Pancreas (tissue), 10 donors: ENCODE measurements at regions not wholly inside any gene's neighbourhood (a gene's known extent, or its start where the extent isn't known, plus 50 kb on each side); places are given as distances from the start of the nearest gene placed in this dataset.

ENCODE experiments used
- ATAC-seq, 4 donors: fragments of 200-7000 bp; cut with Tn5 transposase; one replicate each; pipeline versions ENCODE4 v1.8.0 to v1.9.1; 2020; ENCODE audit warnings: mild to moderate bottlenecking in 4 of 4, moderate library complexity in 4 of 4
- DNase-seq, 6 donors: peaks; one replicate each; pipeline ENCODE4 v3.0.0-alpha.2; 2020
- FAIRE-seq: peaks from 2 replicates; lab custom pipeline; 2012; peaks lifted over from hg19 to GRCh38; lab: Jason Lieb, UNC
- H3K27ac ChIP-seq, 4 donors: fragments of 200-600 bp; sonication (generic); 1 replicate in 3 of 4; 2 replicates in 1 of 4; pipeline versions ENCODE4 v1.5.0 to v1.8.0; 2020
- H3K27me3 ChIP-seq, 4 donors: fragments of 200-600 bp; one replicate each; pipeline ENCODE4 v1.8.0; 2021
- H3K36me3 ChIP-seq, 3 donors: fragments of 200-600 bp; sonication (generic) in 1 of 3; one replicate each; pipeline versions ENCODE4 v1.5.0 to v1.8.0; 2020 to 2021
- H3K4me1 ChIP-seq, 3 donors: fragments of 200-600 bp; one replicate each; pipeline ENCODE4 v1.8.0; 2021
- H3K4me3 ChIP-seq, 4 donors: fragments of 200-600 bp; sonication (generic) in 2 of 4; one replicate each; pipeline versions ENCODE4 v1.5.0 to v1.8.0; 2020 to 2021
- H3K9me3 ChIP-seq, 4 donors: fragments of 200-600 bp; one replicate each; pipeline ENCODE4 v1.8.0; 2021
- CTCF ChIP-seq, 4 donors: fragments of 200-600 bp; sonication (generic) in 3 of 4; IDR thresholded peaks; one replicate each; pipeline versions ENCODE4 v1.5.0 to v1.8.0; 2021; ENCODE audit warnings: antibody characterized with exemption in 4 of 4
- WGBS, 2 donors: extraction: QIAGEN DNeasy Blood & Tissue Kit; methylation state at CpG; one replicate each; pipeline ENCODE4 v1.1.7; 2013; 5-methylcytosine and 5-hydroxymethylcytosine counted together
- intact Hi-C, 3 donors: fragments of 100-400 bp; cut with DNase I; formaldehyde crosslinking; loops; one replicate each; pipeline versions ENCODE4 v1.11.1 to v1.14.2; 2022
- donor health status: healthy with polysubstance abuse.
- donor health status: DM: no; HTN: no; CAD: no; lungs with moderate emphysema.
- donor health status: DM: no; HTN: no; CAD: no.
- donor health status: control.
- donor health status: control.
- donor health status: Bipolar disorder and iron deficiency.
- donor health status: DM: yes; HTN: yes; CAD: no.
- donor health status: DM: no; HTN: no; CAD: no.
- donor health status: DM: no; HTN: no; CAD: no.
- donor health status: DM: yes; HTN: yes; CAD: no.

GRCh38 chr14:53896726-53897125 is 59.9 kb downstream of the BMP4 start:
- WGBS, 2 donors = 35 to 76% methylated on average over 1 of the region's 1 CpG
- DNase-seq (no peak), ATAC-seq (no peak), FAIRE-seq (no peak)
- Histone ChIP-seq H3K4me3 (no peak overlapping the region), H3K27ac (no peak overlapping the region), H3K27me3 (no peaks in the 10 kb centered on the region), H3K36me3 (no peaks in the 10 kb centered on the region), H3K9me3 (no peaks in the 10 kb centered on the region), H3K4me1 (no peaks in the 10 kb centered on the region)
- intact Hi-C loops = no loop called here
- TF ChIP-seq CTCF (IDR thresholded peaks at IDR 0.05) = no peak

- FAIRE-seq = no peak
- no peak for ATAC-seq
- Histone ChIP-seq H3K36me3 (no peaks in the 10 kb centered on the region), H3K9me3 (no peaks in the 10 kb centered on the region), H3K27me3 (no peaks in the 10 kb centered on the region), H3K4me3 (no peak overlapping the region), H3K27ac (no peak overlapping the region), H3K4me1 (no peaks in the 10 kb centered on the region)
- no peak for DNase-seq
- WGBS, 2 donors = 51 to 71% methylated on average over 2 of the region's 2 CpGs
- intact Hi-C loops = no loop called here
- no peak for TF ChIP-seq CTCF (IDR thresholded peaks at IDR 0.05)
These were observed 62.2 kb downstream of the BMP4 start for GRCh38 chr14:53894456-53894855.

- H3K4me3 ChIP-seq = no peak overlapping the region
- 87 to 98% methylated on average over 2 of the region's 2 CpGs for WGBS, 2 donors
- DNase-seq = no peak
- no peak for TF ChIP-seq CTCF (IDR thresholded peaks at IDR 0.05)
- intact Hi-C loops = no loop called here
- H3K27me3 ChIP-seq = no peaks in the 10 kb centered on the region
- no peak for FAIRE-seq
- no peak overlapping the region for H3K27ac ChIP-seq
- peaks cover 0 to 4% (median 0%) of the 10 kb centered on the region in 3 donors for H3K4me1 ChIP-seq
- H3K9me3 ChIP-seq = no peaks in the 10 kb centered on the region
- no peaks in the 10 kb centered on the region for H3K36me3 ChIP-seq
- no peak for ATAC-seq
These were observed 63.3 kb downstream of the BMP4 start for GRCh38 chr14:53893374-53893773.

- Histone ChIP-seq H3K4me1 (peaks cover 0 to 4% (median 0%) of the 10 kb centered on the region in 3 donors), H3K4me3 (no peak overlapping the region), H3K27ac (no peak overlapping the region), H3K36me3 (no peaks in the 10 kb centered on the region), H3K9me3 (no peaks in the 10 kb centered on the region), H3K27me3 (no peaks in the 10 kb centered on the region)
- FAIRE-seq = no peak
- intact Hi-C loops = no loop called here
- no peak for DNase-seq
- 44 to 45% methylated on average over 3 of the region's 3 CpGs for WGBS, 2 donors
- ATAC-seq = no peak
- no peak for TF ChIP-seq CTCF (IDR thresholded peaks at IDR 0.05)
These were observed 66.0 kb downstream of the BMP4 start for GRCh38 chr14:53890611-53891101.

- H3K36me3 ChIP-seq = no peaks in the 10 kb centered on the region
- no peak overlapping the region for H3K27ac ChIP-seq
- ATAC-seq (peak; percentile 63 to 87 (median 82)), DNase-seq (no peak), FAIRE-seq (no peak)
- no peak for TF ChIP-seq CTCF (IDR thresholded peaks at IDR 0.05)
- H3K9me3 ChIP-seq = no peaks in the 10 kb centered on the region
- H3K4me1 ChIP-seq = peaks cover 0 to 4% (median 0%) of the 10 kb centered on the region in 3 donors
- H3K4me3 ChIP-seq = no peak overlapping the region
- no peaks in the 10 kb centered on the region for H3K27me3 ChIP-seq
- intact Hi-C loops = no loop called here
- 22 to 23% methylated on average over 3 of the region's 3 CpGs for WGBS, 2 donors
These were observed 67.9 kb downstream of the BMP4 start for GRCh38 chr14:53888535-53889386.
